ENCODE measurements at regions not wholly inside any gene's neighbourhood (a gene's known extent, or its start where the extent isn't known, plus 50 kb on each side); places are given as distances from the start of the nearest gene placed in this dataset.

DNA sequence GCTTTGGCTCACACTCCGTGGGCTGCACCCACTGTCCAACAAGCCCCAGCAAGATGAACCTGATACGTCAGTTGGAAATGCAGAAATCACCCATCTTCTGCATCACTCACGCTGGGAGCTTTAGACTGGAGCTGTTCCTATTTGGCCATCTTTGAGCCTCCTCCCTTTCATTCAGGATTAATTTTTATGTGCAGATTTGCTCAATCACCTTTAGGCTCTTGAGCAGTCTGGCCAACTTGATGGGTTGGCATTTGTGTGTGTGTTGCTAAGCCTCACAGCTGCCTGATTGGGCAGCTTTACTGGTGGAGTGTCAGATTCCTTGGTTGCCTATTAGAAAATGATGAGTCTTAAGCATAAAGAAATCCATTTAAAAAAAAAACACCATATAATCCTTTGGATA lies 236.1 kb downstream of the KIF20B start:
- TF ChIP-seq, protein P1, sequence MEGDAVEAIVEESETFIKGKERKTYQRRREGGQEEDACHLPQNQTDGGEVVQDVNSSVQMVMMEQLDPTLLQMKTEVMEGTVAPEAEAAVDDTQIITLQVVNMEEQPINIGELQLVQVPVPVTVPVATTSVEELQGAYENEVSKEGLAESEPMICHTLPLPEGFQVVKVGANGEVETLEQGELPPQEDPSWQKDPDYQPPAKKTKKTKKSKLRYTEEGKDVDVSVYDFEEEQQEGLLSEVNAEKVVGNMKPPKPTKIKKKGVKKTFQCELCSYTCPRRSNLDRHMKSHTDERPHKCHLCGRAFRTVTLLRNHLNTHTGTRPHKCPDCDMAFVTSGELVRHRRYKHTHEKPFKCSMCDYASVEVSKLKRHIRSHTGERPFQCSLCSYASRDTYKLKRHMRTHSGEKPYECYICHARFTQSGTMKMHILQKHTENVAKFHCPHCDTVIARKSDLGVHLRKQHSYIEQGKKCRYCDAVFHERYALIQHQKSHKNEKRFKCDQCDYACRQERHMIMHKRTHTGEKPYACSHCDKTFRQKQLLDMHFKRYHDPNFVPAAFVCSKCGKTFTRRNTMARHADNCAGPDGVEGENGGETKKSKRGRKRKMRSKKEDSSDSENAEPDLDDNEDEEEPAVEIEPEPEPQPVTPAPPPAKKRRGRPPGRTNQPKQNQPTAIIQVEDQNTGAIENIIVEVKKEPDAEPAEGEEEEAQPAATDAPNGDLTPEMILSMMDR (IDR thresholded peaks at IDR 0.05), result no peak
- no peak for TF ChIP-seq POLR2A (IDR thresholded peaks at IDR 0.05)

Data from adrenal gland (tissue), 5 donors.